Neural progenitor cell (in vitro differentiated cells): ENCODE measurements at regions not wholly inside any gene's neighbourhood (a gene's known extent, or its start where the extent isn't known, plus 50 kb on each side); places are given as distances from the start of the nearest gene placed in this dataset.

Experiments
- EZH2 ChIP-seq: fragments of 200-600 bp; sonication (generic); IDR thresholded peaks from 2 replicates; pipeline ENCODE4 v1.6.1; 2017; ENCODE audit warnings: antibody characterized with exemption, mild to moderate bottlenecking, moderate library complexity
- EZH2phosphoT487 ChIP-seq: fragments of 200-600 bp; sonication (generic); IDR thresholded peaks from 2 replicates; pipeline ENCODE4 v1.6.1; 2017; ENCODE audit warnings: antibody characterized with exemption
- TF ChIP-seq, protein P1 (sequence below): fragments of 200-600 bp; sonication (generic); IDR thresholded peaks from 2 replicates; pipeline ENCODE4 v1.5.1; 2017; ENCODE audit warnings: antibody characterized with exemption, mild to moderate bottlenecking

GRCh38 chrX:6803607-6804006 lies 268.7 kb upstream of the VCX3A start:
- no peak for TF ChIP-seq EZH2
- TF ChIP-seq, protein P1, sequence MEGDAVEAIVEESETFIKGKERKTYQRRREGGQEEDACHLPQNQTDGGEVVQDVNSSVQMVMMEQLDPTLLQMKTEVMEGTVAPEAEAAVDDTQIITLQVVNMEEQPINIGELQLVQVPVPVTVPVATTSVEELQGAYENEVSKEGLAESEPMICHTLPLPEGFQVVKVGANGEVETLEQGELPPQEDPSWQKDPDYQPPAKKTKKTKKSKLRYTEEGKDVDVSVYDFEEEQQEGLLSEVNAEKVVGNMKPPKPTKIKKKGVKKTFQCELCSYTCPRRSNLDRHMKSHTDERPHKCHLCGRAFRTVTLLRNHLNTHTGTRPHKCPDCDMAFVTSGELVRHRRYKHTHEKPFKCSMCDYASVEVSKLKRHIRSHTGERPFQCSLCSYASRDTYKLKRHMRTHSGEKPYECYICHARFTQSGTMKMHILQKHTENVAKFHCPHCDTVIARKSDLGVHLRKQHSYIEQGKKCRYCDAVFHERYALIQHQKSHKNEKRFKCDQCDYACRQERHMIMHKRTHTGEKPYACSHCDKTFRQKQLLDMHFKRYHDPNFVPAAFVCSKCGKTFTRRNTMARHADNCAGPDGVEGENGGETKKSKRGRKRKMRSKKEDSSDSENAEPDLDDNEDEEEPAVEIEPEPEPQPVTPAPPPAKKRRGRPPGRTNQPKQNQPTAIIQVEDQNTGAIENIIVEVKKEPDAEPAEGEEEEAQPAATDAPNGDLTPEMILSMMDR, result no peak
- TF ChIP-seq EZH2phosphoT487, result no peak
